ENCODE measurements at regions not wholly inside any gene's neighbourhood (a gene's known extent, or its start where the extent isn't known, plus 50 kb on each side); places are given as distances from the start of the nearest gene placed in this dataset.
"Not testable (repeated sequence)": the region's sequence is repeated elsewhere in the genome, so short reads cannot be mapped to it uniquely, and the experiment has no call there.

GRCh38 chr11:21659377-21659776 is 533.5 kb upstream of the ANO5 start:
- H3K27me3 Mint-ChIP-seq, H3K36me3 Mint-ChIP-seq, H3K4me1 Mint-ChIP-seq, H3K4me3 Mint-ChIP-seq, H3K27ac Mint-ChIP-seq: not testable (repeated sequence)
- H3K9me3 Mint-ChIP-seq, result peaks cover 0 to 13% (median 4%) of the 10 kb centered on the region in 3 donors

- H3K27me3 Mint-ChIP-seq, result no peaks in the 10 kb centered on the region
- no peaks in the 10 kb centered on the region for H3K36me3 Mint-ChIP-seq
- no peaks in the 10 kb centered on the region for H3K4me1 Mint-ChIP-seq
- no peak overlapping the region for H3K4me3 Mint-ChIP-seq
- H3K9me3 Mint-ChIP-seq, result peaks cover 0 to 18% (median 4%) of the 10 kb centered on the region in 3 donors
- H3K27ac Mint-ChIP-seq, result no peak overlapping the region
These were observed 532.9 kb upstream of the ANO5 start for GRCh38 chr11:21659961-21660360.

GRCh38 chr11:21675049-21675616 is 517.8 kb upstream of the ANO5 start:
- no peaks in the 10 kb centered on the region for H3K4me1 Mint-ChIP-seq
- peaks cover 0 to 3% (median 0%) of the 10 kb centered on the region in 3 donors for H3K9me3 Mint-ChIP-seq
- no peaks in the 10 kb centered on the region for H3K27me3 Mint-ChIP-seq
- no peak overlapping the region for H3K4me3 Mint-ChIP-seq
- no peak overlapping the region for H3K27ac Mint-ChIP-seq
- no peaks in the 10 kb centered on the region for H3K36me3 Mint-ChIP-seq

- H3K27me3 Mint-ChIP-seq, result no peaks in the 10 kb centered on the region
- no peak overlapping the region for H3K27ac Mint-ChIP-seq
- peaks cover 2% of the 10 kb centered on the region for H3K36me3 Mint-ChIP-seq
- H3K4me1 Mint-ChIP-seq, result no peaks in the 10 kb centered on the region
- H3K4me3 Mint-ChIP-seq, result no peak overlapping the region
- H3K9me3 Mint-ChIP-seq, result peaks cover 0 to 4% (median 1%) of the 10 kb centered on the region in 3 donors
These were observed 505.2 kb upstream of the ANO5 start for GRCh38 chr11:21687643-21688042.

- peaks cover 0 to 4% (median 0%) of the 10 kb centered on the region in 3 donors for H3K9me3 Mint-ChIP-seq
- no peak overlapping the region for H3K27ac Mint-ChIP-seq
- no peaks in the 10 kb centered on the region for H3K36me3 Mint-ChIP-seq
- no peaks in the 10 kb centered on the region for H3K4me1 Mint-ChIP-seq
- no peaks in the 10 kb centered on the region for H3K27me3 Mint-ChIP-seq
- no peak overlapping the region for H3K4me3 Mint-ChIP-seq
These were observed 488.3 kb upstream of the ANO5 start for GRCh38 chr11:21704539-21704938.

- Mint-ChIP-seq H3K27me3 (no peaks in the 10 kb centered on the region), H3K9me3 (peaks cover 0 to 8% (median 0%) of the 10 kb centered on the region in 3 donors), H3K4me1 (no peaks in the 10 kb centered on the region), H3K36me3 (no peaks in the 10 kb centered on the region), H3K27ac (no peak overlapping the region), H3K4me3 (no peak overlapping the region)
These were observed 485.7 kb upstream of the ANO5 start for GRCh38 chr11:21707116-21707739.

GRCh38 chr11:21710809-21711208 is 482.1 kb upstream of the ANO5 start:
- no peak overlapping the region for H3K27ac Mint-ChIP-seq
- no peaks in the 10 kb centered on the region for H3K4me1 Mint-ChIP-seq
- H3K4me3 Mint-ChIP-seq, result no peak overlapping the region

GRCh38 chr11:21711341-21711740 is 481.5 kb upstream of the ANO5 start:
- H3K4me1 Mint-ChIP-seq, result no peaks in the 10 kb centered on the region
- peaks cover 2% of the 10 kb centered on the region for H3K36me3 Mint-ChIP-seq
- H3K27me3 Mint-ChIP-seq, result no peaks in the 10 kb centered on the region
- H3K9me3 Mint-ChIP-seq, result peaks cover 0 to 14% (median 3%) of the 10 kb centered on the region in 3 donors
- H3K4me3 Mint-ChIP-seq, result no peak overlapping the region
- H3K27ac Mint-ChIP-seq, result no peak overlapping the region

More at GRCh38 chr11:21710809-21711208, 482.1 kb upstream of the ANO5 start:
- Mint-ChIP-seq H3K27me3 (no peaks in the 10 kb centered on the region), H3K9me3 (peaks cover 0 to 14% (median 3%) of the 10 kb centered on the region in 3 donors), H3K36me3 (peaks cover 2% of the 10 kb centered on the region)

- Mint-ChIP-seq H3K36me3 (no peaks in the 10 kb centered on the region), H3K4me1 (no peaks in the 10 kb centered on the region), H3K27ac (no peak overlapping the region), H3K4me3 (no peak overlapping the region), H3K9me3 (peaks cover 3 to 17% (median 3%) of the 10 kb centered on the region in 3 donors), H3K27me3 (no peaks in the 10 kb centered on the region)
These were observed 469.2 kb upstream of the ANO5 start for GRCh38 chr11:21723678-21724077.

- no peaks in the 10 kb centered on the region for H3K27me3 Mint-ChIP-seq
- no peak overlapping the region for H3K27ac Mint-ChIP-seq
These were observed 465.8 kb upstream of the ANO5 start for GRCh38 chr11:21727102-21727501.

GRCh38 chr11:21736404-21736803 is 456.5 kb upstream of the ANO5 start:
- Mint-ChIP-seq H3K4me1 (no peaks in the 10 kb centered on the region), H3K4me3 (no peak overlapping the region), H3K36me3 (no peaks in the 10 kb centered on the region), H3K9me3 (peaks cover 1 to 12% (median 11%) of the 10 kb centered on the region in 3 donors), H3K27ac (no peak overlapping the region), H3K27me3 (no peaks in the 10 kb centered on the region)

More at GRCh38 chr11:21727102-21727501, 465.8 kb upstream of the ANO5 start:
- H3K36me3 Mint-ChIP-seq, result no peaks in the 10 kb centered on the region
- no peak overlapping the region for H3K4me3 Mint-ChIP-seq
- peaks cover 2 to 22% (median 3%) of the 10 kb centered on the region in 3 donors for H3K9me3 Mint-ChIP-seq
- no peaks in the 10 kb centered on the region for H3K4me1 Mint-ChIP-seq

- H3K27ac Mint-ChIP-seq, result peak overlapping the region in 1 of 3 donors; percentile 14
- H3K9me3 Mint-ChIP-seq, result peaks cover 5 to 21% (median 6%) of the 10 kb centered on the region in 3 donors
- H3K4me1 Mint-ChIP-seq, result not testable (repeated sequence)
These were observed 440.2 kb upstream of the ANO5 start for GRCh38 chr11:21752475-21753243.

GRCh38 chr11:21753244-21753767 is 439.6 kb upstream of the ANO5 start:
- H3K4me1 Mint-ChIP-seq, H3K36me3 Mint-ChIP-seq, H3K27ac Mint-ChIP-seq, H3K27me3 Mint-ChIP-seq: not testable (repeated sequence)
- Mint-ChIP-seq H3K4me3 (peak overlapping the region in 1 of 4 donors; percentile 70), H3K9me3 (peaks cover 3 to 21% (median 6%) of the 10 kb centered on the region in 3 donors)

More at GRCh38 chr11:21752475-21753243, 440.2 kb upstream of the ANO5 start:
- not testable (repeated sequence) for H3K36me3 Mint-ChIP-seq, H3K27me3 Mint-ChIP-seq
- peak overlapping the region in 2 of 4 donors; percentile 46 to 61 for H3K4me3 Mint-ChIP-seq

GRCh38 chr11:21761000-21761399 is 431.9 kb upstream of the ANO5 start:
- Mint-ChIP-seq H3K27me3 (no peaks in the 10 kb centered on the region), H3K27ac (no peak overlapping the region), H3K9me3 (peaks cover 1 to 14% (median 3%) of the 10 kb centered on the region in 3 donors), H3K4me3 (no peak overlapping the region), H3K4me1 (no peaks in the 10 kb centered on the region), H3K36me3 (no peaks in the 10 kb centered on the region)

- Mint-ChIP-seq H3K36me3 (no peaks in the 10 kb centered on the region), H3K9me3 (no peaks in the 10 kb centered on the region), H3K4me3 (no peak overlapping the region), H3K4me1 (no peaks in the 10 kb centered on the region), H3K27me3 (no peaks in the 10 kb centered on the region), H3K27ac (no peak overlapping the region)
These were observed 424.5 kb upstream of the ANO5 start for GRCh38 chr11:21768388-21768787.
